ENCODE measurements at regions not wholly inside any gene's neighbourhood (a gene's known extent, or its start where the extent isn't known, plus 50 kb on each side); places are given as distances from the start of the nearest gene placed in this dataset.

GRCh38 chr10:111425459-111425858, 348.6 kb downstream of the ADRA2A start:
- Histone ChIP-seq H3K4me2 (no peak overlapping the region), H3K9me3 (no peaks in the 10 kb centered on the region), H3K4me3 (no peak overlapping the region), H3K4me1 (no peaks in the 10 kb centered on the region), H3K27ac (no peak overlapping the region)
- ATAC-seq (no peak), FAIRE-seq (no peak), DNase-seq (ENCODE audit: low read depth in 1 of 2, low spot score in 1 of 2) (no peak)
- ChIA-PET CTCF (no interaction called here), POLR2A (no interaction called here)
- 0% methylated on average over 1 of the region's 1 CpG for WGBS (ENCODE audit: missing lambda C conversion rate)
- TF ChIP-seq CTCF (IDR thresholded peaks at IDR 0.05) (no peak), CEBPB (IDR thresholded peaks at IDR 0.05) (no peak)

GRCh38 chr10:111429288-111430028, 352.6 kb downstream of the ADRA2A start:
- WGBS (ENCODE audit: missing lambda C conversion rate), result 0% methylated on average over 3 of the region's 3 CpGs
- ChIA-PET CTCF (no interaction called here), POLR2A (no interaction called here)
- H3K4me3 ChIP-seq, result no peak overlapping the region
- no peak for FAIRE-seq
- DNase-seq (ENCODE audit: low read depth in 1 of 2, low spot score in 1 of 2), result no peak
- ATAC-seq, result no peak
- no peaks in the 10 kb centered on the region for H3K4me1 ChIP-seq
- no peak overlapping the region for H3K27ac ChIP-seq
- TF ChIP-seq KDM5A (IDR thresholded peaks at IDR 0.05) (no peak), POLR2A (IDR thresholded peaks at IDR 0.05; ENCODE audit: low read length) (no peak), HEYL (CRISPR knock-in tag; IDR thresholded peaks at IDR 0.05) (no peak), FOSB (CRISPR knock-in tag; IDR thresholded peaks at IDR 0.05) (no peak), NPAS2 (CRISPR knock-in tag; IDR thresholded peaks at IDR 0.05; ENCODE audit: borderline replicate concordance) (no peak), EHF (CRISPR knock-in tag; IDR thresholded peaks at IDR 0.05) (no peak), CHD4 (IDR thresholded peaks at IDR 0.05; ENCODE audit: borderline replicate concordance) (no peak), SREBF2 (IDR thresholded peaks at IDR 0.05) (no peak), ZFP36 (IDR thresholded peaks at IDR 0.05; ENCODE audit: borderline replicate concordance, partially characterized antibody) (no peak), ZNF302 (CRISPR knock-in tag; IDR thresholded peaks at IDR 0.05) (no peak), CHD2 (IDR thresholded peaks at IDR 0.05; ENCODE audit: low read length, partially characterized antibody) (no peak), HDAC2 (IDR thresholded peaks at IDR 0.05) (no peak)
- no peaks in the 10 kb centered on the region for H3K9me3 ChIP-seq
- H3K4me2 ChIP-seq, result no peak overlapping the region

GRCh38 chr10:111430070-111430469, 353.2 kb downstream of the ADRA2A start:
- no peaks in the 10 kb centered on the region for H3K9me3 ChIP-seq
- DNase-seq (ENCODE audit: low read depth in 1 of 2, low spot score in 1 of 2) (no peak), FAIRE-seq (no peak), ATAC-seq (no peak)
- TF ChIP-seq HMGXB4 (CRISPR knock-in tag; IDR thresholded peaks at IDR 0.05; ENCODE audit: borderline replicate concordance), result no peak
- no peak for TF ChIP-seq EHF (CRISPR knock-in tag; IDR thresholded peaks at IDR 0.05)
- TF ChIP-seq MAZ (IDR thresholded peaks at IDR 0.05; ENCODE audit: borderline replicate concordance, low read depth, low read length), result no peak
- TF ChIP-seq TFCP2L1 (CRISPR knock-in tag; IDR thresholded peaks at IDR 0.05), result no peak
- no peak for TF ChIP-seq RARB (CRISPR knock-in tag; IDR thresholded peaks at IDR 0.05)
- no peak for TF ChIP-seq HEYL (CRISPR knock-in tag; IDR thresholded peaks at IDR 0.05)
- TF ChIP-seq NFE2L2 (conservative IDR thresholded peaks at IDR 0.05; ENCODE audit: low read length), result no peak
- TF ChIP-seq ZNF302 (CRISPR knock-in tag; IDR thresholded peaks at IDR 0.05), result no peak
- no peak for TF ChIP-seq GATA3 (IDR thresholded peaks at IDR 0.05; ENCODE audit: borderline replicate concordance)
- no peak for TF ChIP-seq JUN (IDR thresholded peaks at IDR 0.05)
- no peak for TF ChIP-seq CBX2 (IDR thresholded peaks at IDR 0.05; ENCODE audit: borderline replicate concordance, low read depth)
- TF ChIP-seq FOSB (CRISPR knock-in tag; IDR thresholded peaks at IDR 0.05), result no peak
- no peak for TF ChIP-seq NR3C1 (IDR thresholded peaks at IDR 0.05)
- no peak for TF ChIP-seq RCOR1 (IDR thresholded peaks at IDR 0.05; ENCODE audit: low read depth, low read length)
- no peak for TF ChIP-seq BHLHE40 (IDR thresholded peaks at IDR 0.05; ENCODE audit: low read depth, low read length)
- no peak for TF ChIP-seq HDAC2 (IDR thresholded peaks at IDR 0.05)
- TF ChIP-seq SREBF2 (IDR thresholded peaks at IDR 0.05), result no peak
- H3K4me1 ChIP-seq, result no peaks in the 10 kb centered on the region
- POLR2A ChIA-PET, result no interaction called here
- CTCF ChIA-PET, result no interaction called here
- 0% methylated on average over 1 of the region's 1 CpG for WGBS (ENCODE audit: missing lambda C conversion rate)
- no peak overlapping the region for H3K4me3 ChIP-seq
- H3K27ac ChIP-seq, result no peak overlapping the region
- no peak overlapping the region for H3K4me2 ChIP-seq
